Esophagus squamous epithelium (tissue), 4 donors: ENCODE measurements at regions not wholly inside any gene's neighbourhood (a gene's known extent, or its start where the extent isn't known, plus 50 kb on each side); places are given as distances from the start of the nearest gene placed in this dataset.

Experiments used
- POLR2A ChIP-seq, 4 donors: fragments of 450-650 bp; IDR thresholded peaks; one replicate each; pipeline ENCODE4 v1.6.1; 2017; ENCODE audit warnings: antibody characterized with exemption in 4 of 4, mild to moderate bottlenecking in 4 of 4, moderate library complexity in 3 of 4
- TF ChIP-seq, protein P1 (sequence below), 6 experiments: fragments of 450-650 bp in 4 of 6; fragments of 200-600 bp in 2 of 6; sonication (generic) in 2 of 6; IDR thresholded peaks; one replicate each; pipeline ENCODE4 v1.5.1; 2016 to 2019; ENCODE audit warnings: antibody characterized with exemption in 6 of 6, mild to moderate bottlenecking in 4 of 6, moderate library complexity in 4 of 6

GRCh38 chr20:61159957-61160686 lies 91.9 kb upstream of the CDH4 start:
- TF ChIP-seq, protein P1, sequence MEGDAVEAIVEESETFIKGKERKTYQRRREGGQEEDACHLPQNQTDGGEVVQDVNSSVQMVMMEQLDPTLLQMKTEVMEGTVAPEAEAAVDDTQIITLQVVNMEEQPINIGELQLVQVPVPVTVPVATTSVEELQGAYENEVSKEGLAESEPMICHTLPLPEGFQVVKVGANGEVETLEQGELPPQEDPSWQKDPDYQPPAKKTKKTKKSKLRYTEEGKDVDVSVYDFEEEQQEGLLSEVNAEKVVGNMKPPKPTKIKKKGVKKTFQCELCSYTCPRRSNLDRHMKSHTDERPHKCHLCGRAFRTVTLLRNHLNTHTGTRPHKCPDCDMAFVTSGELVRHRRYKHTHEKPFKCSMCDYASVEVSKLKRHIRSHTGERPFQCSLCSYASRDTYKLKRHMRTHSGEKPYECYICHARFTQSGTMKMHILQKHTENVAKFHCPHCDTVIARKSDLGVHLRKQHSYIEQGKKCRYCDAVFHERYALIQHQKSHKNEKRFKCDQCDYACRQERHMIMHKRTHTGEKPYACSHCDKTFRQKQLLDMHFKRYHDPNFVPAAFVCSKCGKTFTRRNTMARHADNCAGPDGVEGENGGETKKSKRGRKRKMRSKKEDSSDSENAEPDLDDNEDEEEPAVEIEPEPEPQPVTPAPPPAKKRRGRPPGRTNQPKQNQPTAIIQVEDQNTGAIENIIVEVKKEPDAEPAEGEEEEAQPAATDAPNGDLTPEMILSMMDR (IDR thresholded peaks at IDR 0.05), result no peak
- no peak for TF ChIP-seq POLR2A (IDR thresholded peaks at IDR 0.05)
